H9 (cell line): ENCODE measurements at regions not wholly inside any gene's neighbourhood (a gene's known extent, or its start where the extent isn't known, plus 50 kb on each side); places are given as distances from the start of the nearest gene placed in this dataset.

Experiments
- DNase-seq: peaks from one replicate; pipeline ENCODE4 v3.0.0-alpha.2; 2017
- H2AFZ ChIP-seq: one replicate; pipeline ENCODE4 v1.6.1; 2013; ENCODE audit warnings: mild to moderate bottlenecking, low read length, control low read depth, moderate library complexity
- H2AK5ac ChIP-seq: 2 replicates; pipeline ENCODE4 v1.6.1; 2013; ENCODE audit warnings: low read length, control low read depth, mixed read lengths; ENCODE audit not compliant: insufficient read length
- H2BK120ac ChIP-seq: one replicate; pipeline ENCODE4 v1.6.1; 2013; ENCODE audit warnings: low read depth, mild to moderate bottlenecking, low read length, control low read depth, inconsistent platforms; ENCODE audit not compliant: poor library complexity, severe bottlenecking
- H2BK12ac ChIP-seq: 2 replicates; pipeline ENCODE4 v1.6.1; 2013; ENCODE audit warnings: low read length, control low read depth, mixed read lengths, low read depth; ENCODE audit not compliant: insufficient read length
- H2BK15ac ChIP-seq: 2 replicates; pipeline ENCODE4 v1.6.1; 2013; ENCODE audit warnings: low read depth, low read length, control low read depth
- H2BK20ac ChIP-seq: one replicate; pipeline ENCODE4 v1.6.1; 2013; ENCODE audit warnings: low read depth, mild to moderate bottlenecking, low read length, control low read depth, inconsistent platforms; ENCODE audit not compliant: poor library complexity, severe bottlenecking
- H2BK5ac ChIP-seq: 2 replicates; pipeline ENCODE4 v1.6.1; 2013; ENCODE audit warnings: low read length, control low read depth, mixed read lengths; ENCODE audit not compliant: insufficient read length
- H3K14ac ChIP-seq: 2 replicates; pipeline ENCODE4 v1.6.1; 2013; ENCODE audit warnings: low read length, control low read depth; ENCODE audit not compliant: insufficient read depth
- H3K18ac ChIP-seq: 2 replicates; pipeline ENCODE4 v1.6.1; 2013; ENCODE audit warnings: low read depth, mild to moderate bottlenecking, mixed read lengths, low read length, control low read depth; ENCODE audit not compliant: insufficient read length
- H3K23ac ChIP-seq: 2 replicates; pipeline ENCODE4 v1.6.1; 2013; ENCODE audit warnings: low read length, control low read depth, mixed read lengths, low read depth; ENCODE audit not compliant: insufficient read length
- H3K23me2 ChIP-seq: 2 replicates; pipeline ENCODE4 v1.6.1; 2013; ENCODE audit warnings: low read depth, mild to moderate bottlenecking, mixed read lengths, low read length, control low read depth; ENCODE audit not compliant: insufficient read length, poor library complexity, severe bottlenecking
- H3K27ac ChIP-seq: 2 replicates; pipeline ENCODE4 v1.5.1; 2013; ENCODE audit warnings: low read length, control low read depth, mixed read lengths, low read depth; ENCODE audit not compliant: insufficient read length
- H3K27me3 ChIP-seq: 2 replicates; pipeline ENCODE4 v1.6.1; 2013; ENCODE audit warnings: low read length, control low read depth, inconsistent platforms; ENCODE audit not compliant: insufficient read depth
- H3K4ac ChIP-seq: 2 replicates; pipeline ENCODE4 v1.6.1; 2013; ENCODE audit warnings: low read depth, mild to moderate bottlenecking, control low read depth, inconsistent platforms, low read length, moderate library complexity
- H3K4me1 ChIP-seq: 2 replicates; pipeline ENCODE4 v1.6.1; 2013; ENCODE audit warnings: low read length, control low read depth, inconsistent platforms; ENCODE audit not compliant: insufficient read depth
- H3K4me2 ChIP-seq: 2 replicates; pipeline ENCODE4 v1.6.1; 2013; ENCODE audit warnings: low read length, control low read depth, mixed read lengths; ENCODE audit not compliant: insufficient read length, insufficient read depth
- H3K56ac ChIP-seq: 2 replicates; pipeline ENCODE4 v1.6.1; 2013; ENCODE audit warnings: low read depth, mild to moderate bottlenecking, mixed read lengths, low read length, control low read depth; ENCODE audit not compliant: insufficient read length
- H3K79me1 ChIP-seq: 2 replicates; pipeline ENCODE4 v1.6.1; 2013; ENCODE audit warnings: low read depth, mild to moderate bottlenecking, moderate library complexity, low read length, control low read depth, inconsistent platforms; ENCODE audit not compliant: insufficient read depth, poor library complexity, severe bottlenecking
- H3K79me2 ChIP-seq: 2 replicates; pipeline ENCODE4 v1.6.1; 2013; ENCODE audit warnings: low read length, control low read depth, inconsistent platforms; ENCODE audit not compliant: insufficient read depth
- H3K9ac ChIP-seq: 2 replicates; pipeline ENCODE4 v1.6.1; 2013; ENCODE audit warnings: low read length, control low read depth, mixed read lengths; ENCODE audit not compliant: insufficient read length; ENCODE audit errors: extremely low read depth
- H3K9me3 ChIP-seq: one replicate; pipeline ENCODE4 v1.6.1; 2013; ENCODE audit warnings: low read depth, low read length, inconsistent platforms; ENCODE audit not compliant: control insufficient read depth
- H3T11ph ChIP-seq: one replicate; pipeline ENCODE4 v1.6.1; 2013; ENCODE audit warnings: mild to moderate bottlenecking, low read length, control low read depth, inconsistent platforms
- H4K20me1 ChIP-seq: one replicate; pipeline ENCODE4 v1.6.1; 2013; ENCODE audit not compliant: control insufficient read depth, insufficient read length, insufficient read depth
- H4K5ac ChIP-seq: 2 replicates; pipeline ENCODE4 v1.6.1; 2013; ENCODE audit warnings: low read depth, mild to moderate bottlenecking, mixed read lengths, low read length, control low read depth; ENCODE audit not compliant: insufficient read length
- H4K8ac ChIP-seq: replicated peaks from 2 replicates; pipeline ENCODE4 v1.6.1; 2013; ENCODE audit warnings: low read length, control low read depth, mixed read lengths, low read depth; ENCODE audit not compliant: insufficient read length
- H4K91ac ChIP-seq: 2 replicates; pipeline ENCODE4 v1.6.1; 2013; ENCODE audit warnings: low read depth, mild to moderate bottlenecking, moderate library complexity, mixed read lengths, low read length, control low read depth; ENCODE audit not compliant: insufficient read length
- H3K27ac Mint-ChIP-seq, 3 experiments: 2 replicates in 2 of 3; 3 replicates in 1 of 3; pipeline ENCODE4 v1.8.0; 2020 to 2021; ENCODE audit warnings: mixed read lengths in 3 of 3, mild to moderate bottlenecking in 1 of 3, moderate library complexity in 1 of 3
- H3K27me3 Mint-ChIP-seq: 2 replicates; pipeline ENCODE4 v1.8.0; 2021; ENCODE audit warnings: low read depth, mild to moderate bottlenecking, moderate library complexity, mixed read lengths
- H3K36me3 Mint-ChIP-seq, 3 experiments: 2 replicates in 2 of 3; 3 replicates in 1 of 3; pipeline ENCODE4 v1.8.0; 2020 to 2021; ENCODE audit warnings: low read depth in 3 of 3, mixed read lengths in 3 of 3; ENCODE audit not compliant: insufficient read depth in 1 of 3
- H3K4me1 Mint-ChIP-seq, 2 experiments: 2 replicates each; pipeline ENCODE4 v1.8.0; 2020; ENCODE audit warnings: mixed read lengths in 2 of 2
- H3K4me3 Mint-ChIP-seq, 2 experiments: 2 replicates in 1 of 2; 3 replicates in 1 of 2; pipeline ENCODE4 v1.8.0; 2020 to 2021; ENCODE audit warnings: mild to moderate bottlenecking in 2 of 2, mixed read lengths in 2 of 2, moderate library complexity in 1 of 2
- H3K9me3 Mint-ChIP-seq, 2 experiments: 2 replicates in 1 of 2; 3 replicates in 1 of 2; pipeline ENCODE4 v1.8.0; 2020; ENCODE audit warnings: mild to moderate bottlenecking in 2 of 2, mixed read lengths in 2 of 2, moderate library complexity in 1 of 2
- CTCF ChIP-seq: fragments of 200-600 bp; sonication (generic); conservative IDR thresholded peaks from 3 replicates; pipeline ENCODE4 v1.8.0; 2021; ENCODE audit warnings: antibody characterized with exemption, mild to moderate bottlenecking
- WGBS: extraction: QIAGEN DNeasy Blood & Tissue Kit; methylation state at CpG from one replicate; pipeline ENCODE4 v1.1.7; 2013; ENCODE audit warnings: missing lambda C conversion rate, low lambda C conversion rate, mixed read lengths; ENCODE audit not compliant: insufficient read length; ENCODE audit errors: extremely low coverage; 5-methylcytosine and 5-hydroxymethylcytosine counted together

GRCh38 chr16:26795184-26795583, 271.5 kb upstream of the C16orf82 start:
- Histone ChIP-seq H2BK5ac (no peak overlapping the region), H4K8ac (no peak overlapping the region), H2BK120ac (no peak overlapping the region), H3K56ac (no peak overlapping the region), H2AFZ (no peak overlapping the region), H3K79me2 (no peaks in the 10 kb centered on the region), H4K5ac (no peak overlapping the region), H3K4ac (no peak overlapping the region), H2BK20ac (no peak overlapping the region), H3K14ac (no peak overlapping the region), H3K23ac (no peak overlapping the region), H4K91ac (no peak overlapping the region), H3K23me2 (no peaks in the 10 kb centered on the region), H3K27me3 (no peaks in the 10 kb centered on the region), H3K79me1 (no peaks in the 10 kb centered on the region), H4K20me1 (peaks cover 2% of the 10 kb centered on the region), H2AK5ac (no peak overlapping the region), H3K4me1 (no peaks in the 10 kb centered on the region), H3K27ac (no peak overlapping the region), H2BK12ac (no peak overlapping the region), H3T11ph (no peak overlapping the region), H3K9me3 (no peaks in the 10 kb centered on the region), H2BK15ac (no peak overlapping the region), H3K18ac (no peak overlapping the region), H3K9ac (no peak overlapping the region), H3K4me2 (no peak overlapping the region)
- peak; percentile 58 for TF ChIP-seq CTCF
- no peak overlapping the region for H3K4me3 Mint-ChIP-seq
- WGBS, result no CpG with 5 or more reads among the region's 3 CpGs
- H3K36me3 Mint-ChIP-seq, result no peaks in the 10 kb centered on the region
- peaks cover 0 to 6% of the 10 kb centered on the region in 2 experiments; a peak in 2 of 4 replicates for H3K4me1 Mint-ChIP-seq
- peaks cover 23% of the 10 kb centered on the region for H3K27me3 Mint-ChIP-seq
- peak; percentile 42 for DNase-seq
- H3K27ac Mint-ChIP-seq, result no peak overlapping the region; a peak in 1 of 7 replicates
- H3K9me3 Mint-ChIP-seq, result no peaks in the 10 kb centered on the region
